GM21737 (cell line): ENCODE measurements at regions not wholly inside any gene's neighbourhood (a gene's known extent, or its start where the extent isn't known, plus 50 kb on each side); places are given as distances from the start of the nearest gene placed in this dataset.

Experiments used
- ATAC-seq: cut with Tn5 transposase; IDR thresholded peaks from one replicate; pipeline ENCODE4 v1.9.1; 2021; ENCODE audit warnings: mild to moderate bottlenecking, moderate library complexity; ENCODE audit not compliant: unreplicated experiment

GRCh38 chr20:52655395-52655794 is 316.8 kb upstream of the TSHZ2 start:
- ATAC-seq: no peak

- ATAC-seq: no peak
Observed at GRCh38 chr20:52654567-52654966, 317.6 kb upstream of the TSHZ2 start.

GRCh38 chr20:52652271-52652670 is 319.9 kb upstream of the TSHZ2 start:
- ATAC-seq: no peak

- ATAC-seq: no peak
Observed at GRCh38 chr20:52649727-52650126, 322.4 kb upstream of the TSHZ2 start.

GRCh38 chr20:52645822-52646221 is 326.3 kb upstream of the TSHZ2 start:
- no peak for ATAC-seq

- no peak for ATAC-seq
Observed at GRCh38 chr20:52643034-52643433, 329.1 kb upstream of the TSHZ2 start.

- no peak for ATAC-seq
Observed at GRCh38 chr20:52637201-52637600, 335.0 kb upstream of the TSHZ2 start.

- no peak for ATAC-seq
Observed at GRCh38 chr20:52631469-52631868, 340.7 kb upstream of the TSHZ2 start.

- no peak for ATAC-seq
Observed at GRCh38 chr20:52630138-52630537, 342.0 kb upstream of the TSHZ2 start.

- ATAC-seq: no peak
Observed at GRCh38 chr20:52624281-52624680, 347.9 kb upstream of the TSHZ2 start.

- no peak for ATAC-seq
Observed at GRCh38 chr20:52622081-52622480, 350.1 kb upstream of the TSHZ2 start.

- ATAC-seq: no peak
Observed at GRCh38 chr20:52621401-52621800, 350.8 kb upstream of the TSHZ2 start.

GRCh38 chr20:52619671-52620070 is 352.5 kb upstream of the TSHZ2 start:
- no peak for ATAC-seq

GRCh38 chr20:52619101-52619500 is 353.1 kb upstream of the TSHZ2 start:
- no peak for ATAC-seq

- no peak for ATAC-seq
Observed at GRCh38 chr20:52616629-52617028, 355.5 kb upstream of the TSHZ2 start.

- ATAC-seq: no peak
Observed at GRCh38 chr20:52614051-52614863, 357.9 kb upstream of the TSHZ2 start.

GRCh38 chr20:52612046-52612632 is 360.0 kb upstream of the TSHZ2 start:
- ATAC-seq: no peak

- ATAC-seq: no peak
Observed at GRCh38 chr20:52610749-52611148, 361.4 kb upstream of the TSHZ2 start.

GRCh38 chr20:52601295-52601971 is 370.7 kb upstream of the TSHZ2 start:
- ATAC-seq: no peak

GRCh38 chr20:52596256-52596655 is 375.9 kb upstream of the TSHZ2 start:
- no peak for ATAC-seq

GRCh38 chr20:52595518-52595917 is 376.6 kb upstream of the TSHZ2 start:
- ATAC-seq: no peak

- ATAC-seq: no peak
Observed at GRCh38 chr20:52593654-52594053, 378.5 kb upstream of the TSHZ2 start.
